ENCODE measurements at regions not wholly inside any gene's neighbourhood (a gene's known extent, or its start where the extent isn't known, plus 50 kb on each side); places are given as distances from the start of the nearest gene placed in this dataset.

DNA sequence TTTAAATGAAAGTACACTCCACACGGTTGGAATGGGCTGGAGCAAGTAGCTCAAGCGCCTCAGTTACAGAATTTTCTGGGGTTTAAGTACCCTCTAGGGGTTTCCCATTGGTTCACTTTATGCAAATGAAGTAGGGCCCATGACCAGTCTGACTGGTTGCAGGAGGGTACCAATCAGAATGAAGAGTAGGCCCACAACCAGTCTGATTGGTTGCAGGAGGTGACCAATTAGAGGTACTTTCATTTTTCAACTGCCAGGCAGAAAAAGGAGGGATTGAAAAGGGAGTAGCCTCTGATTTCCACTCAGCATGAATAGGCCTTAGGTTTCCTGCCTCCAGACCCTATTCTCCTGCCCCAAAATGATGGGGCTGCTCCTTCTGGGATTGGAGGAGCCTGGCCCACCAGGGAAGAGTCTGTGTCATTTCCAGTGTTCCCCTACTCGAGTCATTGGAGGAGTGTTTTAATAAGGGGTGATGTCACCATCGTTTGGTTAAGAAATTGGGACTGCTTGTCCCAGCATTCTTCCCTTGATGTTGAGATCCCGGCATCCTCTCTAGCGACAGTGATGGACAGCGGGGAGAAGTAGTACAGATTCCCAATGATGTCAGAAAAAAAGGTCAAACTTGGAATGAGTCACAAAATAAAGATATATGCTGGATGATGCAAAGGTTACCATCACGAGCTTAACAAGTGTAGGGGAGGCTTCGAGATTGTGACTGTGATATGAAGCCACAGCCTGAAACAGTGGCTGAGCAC, 210.4 kb downstream of the SH3BP4 start:
- Histone ChIP-seq H3K4me1 (no peaks in the 10 kb centered on the region), H3K36me3 (no peaks in the 10 kb centered on the region), H3K9me3 (no peaks in the 10 kb centered on the region), H3K27ac (no peak overlapping the region), H3K4me3 (no peak overlapping the region), H3K27me3 (no peaks in the 10 kb centered on the region)
- TF ChIP-seq, protein P1, sequence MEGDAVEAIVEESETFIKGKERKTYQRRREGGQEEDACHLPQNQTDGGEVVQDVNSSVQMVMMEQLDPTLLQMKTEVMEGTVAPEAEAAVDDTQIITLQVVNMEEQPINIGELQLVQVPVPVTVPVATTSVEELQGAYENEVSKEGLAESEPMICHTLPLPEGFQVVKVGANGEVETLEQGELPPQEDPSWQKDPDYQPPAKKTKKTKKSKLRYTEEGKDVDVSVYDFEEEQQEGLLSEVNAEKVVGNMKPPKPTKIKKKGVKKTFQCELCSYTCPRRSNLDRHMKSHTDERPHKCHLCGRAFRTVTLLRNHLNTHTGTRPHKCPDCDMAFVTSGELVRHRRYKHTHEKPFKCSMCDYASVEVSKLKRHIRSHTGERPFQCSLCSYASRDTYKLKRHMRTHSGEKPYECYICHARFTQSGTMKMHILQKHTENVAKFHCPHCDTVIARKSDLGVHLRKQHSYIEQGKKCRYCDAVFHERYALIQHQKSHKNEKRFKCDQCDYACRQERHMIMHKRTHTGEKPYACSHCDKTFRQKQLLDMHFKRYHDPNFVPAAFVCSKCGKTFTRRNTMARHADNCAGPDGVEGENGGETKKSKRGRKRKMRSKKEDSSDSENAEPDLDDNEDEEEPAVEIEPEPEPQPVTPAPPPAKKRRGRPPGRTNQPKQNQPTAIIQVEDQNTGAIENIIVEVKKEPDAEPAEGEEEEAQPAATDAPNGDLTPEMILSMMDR (IDR thresholded peaks at IDR 0.05) = no peak
- DNase-seq (ENCODE audit: low spot score in 2 of 2) = no peak
- intact Hi-C loops (cut with DNase I) = no loop called here

DNA sequence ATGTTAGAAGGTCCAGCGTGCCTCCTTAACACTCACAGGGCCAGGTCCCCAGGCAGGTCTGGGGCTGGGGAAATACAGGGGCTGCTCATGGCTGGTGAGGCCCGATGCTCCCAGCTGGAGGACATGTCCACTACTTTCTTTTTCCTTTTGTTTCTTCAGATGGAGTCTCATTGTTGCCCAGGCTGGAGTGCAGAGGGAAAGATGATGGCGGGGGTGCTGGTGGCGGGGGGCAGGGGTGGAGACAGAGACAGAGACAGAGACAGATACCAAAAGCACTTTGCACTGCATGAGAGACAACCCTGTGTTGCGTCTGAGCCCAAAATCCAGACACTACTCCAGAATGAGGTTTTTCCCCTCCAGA, 211.0 kb downstream of the SH3BP4 start:
- H3K9me3 ChIP-seq = no peaks in the 10 kb centered on the region
- H3K36me3 ChIP-seq = no peaks in the 10 kb centered on the region
- H3K4me3 ChIP-seq = no peak overlapping the region
- no peaks in the 10 kb centered on the region for H3K27me3 ChIP-seq
- TF ChIP-seq, protein P1 (IDR thresholded peaks at IDR 0.05) = no peak
- H3K4me1 ChIP-seq = no peaks in the 10 kb centered on the region
- intact Hi-C loops (cut with DNase I) = no loop called here
- no peak overlapping the region for H3K27ac ChIP-seq
- DNase-seq (ENCODE audit: low spot score in 2 of 2) = no peak

DNA sequence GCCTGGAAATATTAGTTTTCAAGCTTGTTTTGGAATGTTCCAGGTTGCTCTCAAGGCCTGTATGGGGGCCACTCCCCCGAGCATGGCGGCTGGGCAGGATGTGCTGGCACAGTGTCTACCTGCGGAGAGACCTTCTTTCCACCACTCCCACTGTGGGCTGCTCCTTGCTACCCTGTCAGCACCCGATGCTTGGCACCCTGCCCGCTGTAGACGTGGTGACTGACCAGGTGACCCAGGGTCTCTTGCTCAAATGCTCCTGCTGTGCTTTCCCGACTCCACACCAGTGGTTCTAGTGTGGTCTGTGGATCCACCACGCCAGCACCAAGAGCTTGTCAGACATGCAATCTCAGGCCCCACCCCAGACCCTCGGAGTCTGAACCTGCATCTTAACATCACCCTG, 213.3 kb downstream of the SH3BP4 start:
- no peak for DNase-seq (ENCODE audit: low spot score in 2 of 2)
- H3K27ac ChIP-seq = no peak overlapping the region

DNA sequence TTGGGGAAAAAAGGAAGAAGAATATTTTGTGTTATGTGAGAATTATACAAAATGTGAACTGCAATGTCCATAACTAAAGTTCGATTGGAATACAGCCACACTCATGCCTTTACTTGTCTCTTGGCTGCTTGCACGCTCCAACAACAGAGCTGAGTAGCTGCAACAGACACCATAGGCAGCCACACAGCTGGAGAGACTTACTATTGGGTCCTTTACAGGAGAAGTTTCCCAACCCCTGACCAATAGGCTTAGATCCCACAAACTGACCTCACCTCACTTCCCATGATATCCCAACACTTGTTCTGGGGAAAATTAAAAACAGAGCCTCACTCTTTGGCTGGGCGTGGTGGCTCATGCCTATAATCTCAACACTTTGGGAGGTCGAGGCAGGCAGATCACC, 213.8 kb downstream of the SH3BP4 start:
- no peak for DNase-seq (ENCODE audit: low spot score in 2 of 2)
- Histone ChIP-seq H3K4me1 (no peaks in the 10 kb centered on the region), H3K4me3 (no peak overlapping the region), H3K36me3 (no peaks in the 10 kb centered on the region), H3K27ac (no peak overlapping the region), H3K9me3 (no peaks in the 10 kb centered on the region), H3K27me3 (no peaks in the 10 kb centered on the region)
- intact Hi-C loops (cut with DNase I) = no loop called here
- TF ChIP-seq, protein P1 (IDR thresholded peaks at IDR 0.05) = no peak

More for the DNA sequence above, 213.3 kb downstream of the SH3BP4 start:
- no peaks in the 10 kb centered on the region for H3K4me1 ChIP-seq
- H3K9me3 ChIP-seq = no peaks in the 10 kb centered on the region
- TF ChIP-seq, protein P1 (IDR thresholded peaks at IDR 0.05) = no peak
- H3K36me3 ChIP-seq = no peaks in the 10 kb centered on the region
- intact Hi-C loops (cut with DNase I) = no loop called here
- no peaks in the 10 kb centered on the region for H3K27me3 ChIP-seq
- H3K4me3 ChIP-seq = no peak overlapping the region

DNA sequence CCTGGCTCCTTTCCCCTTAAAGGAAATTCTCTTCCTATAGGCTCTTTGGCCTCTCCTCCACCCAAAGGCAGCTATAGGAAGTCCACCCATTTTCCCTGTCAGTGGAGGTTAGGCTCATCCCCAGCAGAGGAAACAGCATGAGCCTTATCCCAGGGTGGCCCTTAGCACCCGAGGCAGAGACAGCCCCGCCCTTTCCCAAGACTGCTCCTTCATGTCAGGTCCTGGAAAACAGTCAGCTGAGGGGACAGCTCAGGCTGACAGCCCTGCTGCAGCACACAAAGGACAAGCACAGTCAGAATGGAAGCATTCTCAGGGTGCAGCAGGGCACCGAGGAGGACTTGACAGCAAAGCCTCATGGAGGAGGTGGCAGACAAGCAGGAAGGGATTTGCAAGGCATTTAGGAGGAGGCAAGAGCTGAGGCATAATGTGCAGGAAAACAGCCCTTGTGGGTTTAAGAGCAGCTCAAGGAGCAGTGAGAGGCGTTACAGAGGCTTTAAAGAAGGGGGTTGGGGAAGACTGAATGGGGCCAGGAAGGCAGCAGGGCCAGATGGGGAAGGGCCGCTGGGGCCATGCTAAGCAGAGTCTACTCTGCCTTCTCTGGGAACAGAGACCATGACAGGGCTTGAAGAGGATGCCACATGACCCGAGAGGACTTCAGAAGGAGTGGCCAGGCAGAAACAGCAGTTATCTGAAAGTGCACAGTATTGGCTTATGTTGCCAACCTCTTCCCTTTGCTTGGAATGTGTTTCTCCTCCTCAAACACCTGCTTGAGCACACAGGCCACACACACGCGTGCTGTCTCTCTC, 216.6 kb downstream of the SH3BP4 start:
- TF ChIP-seq, protein P1 (IDR thresholded peaks at IDR 0.05) = no peak
- no peak overlapping the region for H3K4me3 ChIP-seq
- DNase-seq (ENCODE audit: low spot score in 2 of 2) = no peak
- H3K9me3 ChIP-seq = no peaks in the 10 kb centered on the region
- intact Hi-C loops (cut with DNase I) = no loop called here
- no peak overlapping the region for H3K27ac ChIP-seq
- no peaks in the 10 kb centered on the region for H3K4me1 ChIP-seq
- H3K36me3 ChIP-seq = no peaks in the 10 kb centered on the region
- no peaks in the 10 kb centered on the region for H3K27me3 ChIP-seq
